H1 (cell line): ENCODE measurements at regions not wholly inside any gene's neighbourhood (a gene's known extent, or its start where the extent isn't known, plus 50 kb on each side); places are given as distances from the start of the nearest gene placed in this dataset.

Source experiments
- EP300 ChIP-seq, 2 experiments: IDR thresholded peaks; 1 replicate in 1 of 2; 2 replicates in 1 of 2; pipeline ENCODE4 v1.6.1; 2011 to 2012; ENCODE audit warnings: low read depth in 2 of 2, low read length in 2 of 2, mild to moderate bottlenecking in 2 of 2, borderline replicate concordance in 1 of 2, inconsistent platforms in 1 of 2, moderate library complexity in 1 of 2
- EZH2 ChIP-seq: fragments of 200-600 bp; sonication (generic); IDR thresholded peaks from 2 replicates; pipeline ENCODE4 v1.7.1; 2012; ENCODE audit warnings: low read depth, mild to moderate bottlenecking, moderate library complexity, low read length, inconsistent platforms; ENCODE audit not compliant: severe bottlenecking
- GABPA ChIP-seq: IDR thresholded peaks from 2 replicates; pipeline ENCODE4 v1.6.1; 2011; ENCODE audit warnings: mild to moderate bottlenecking, low read length, moderate library complexity, borderline replicate concordance; ENCODE audit not compliant: insufficient read depth
- HDAC6 ChIP-seq: IDR thresholded peaks from one replicate; pipeline ENCODE4 v1.7.1; 2012; ENCODE audit warnings: low read depth, mild to moderate bottlenecking, inconsistent platforms, low read length, moderate library complexity
- YY1 ChIP-seq: IDR thresholded peaks from 2 replicates; pipeline ENCODE4 v1.6.1; 2011; ENCODE audit warnings: low read depth, mild to moderate bottlenecking, low read length
- TF ChIP-seq, protein P1 (sequence below), 3 experiments: IDR thresholded peaks; 1 replicate in 2 of 3; 2 replicates in 1 of 3; pipeline versions ENCODE4 v1.5.1 to v1.6.1; 2011; ENCODE audit warnings: low read length in 3 of 3, mild to moderate bottlenecking in 3 of 3, inconsistent platforms in 2 of 3, low read depth in 1 of 3, moderate library complexity in 1 of 3; ENCODE audit not compliant: insufficient read depth in 1 of 3; ENCODE audit errors: control extremely low read depth in 1 of 3

DNA sequence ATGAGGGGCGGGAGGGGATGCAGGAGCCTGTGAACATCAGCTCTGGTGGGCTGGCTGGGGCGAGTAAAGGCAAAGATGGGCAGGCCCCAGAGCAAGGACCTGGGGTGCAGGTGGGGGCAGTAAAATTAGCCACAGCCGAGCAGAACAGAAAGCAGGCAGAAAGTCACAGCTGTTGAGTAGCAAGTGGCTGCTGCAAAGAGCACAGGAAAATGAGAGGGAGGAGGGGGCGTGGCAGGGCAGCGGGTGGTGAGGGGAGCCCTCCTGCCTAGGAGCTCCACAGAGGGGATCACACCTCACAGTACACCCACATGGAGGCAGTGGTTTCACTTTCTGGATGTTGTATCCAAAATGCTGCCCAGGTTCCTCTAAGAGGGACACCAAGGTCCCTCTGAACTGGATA, 79.6 kb downstream of the LBH start:
- TF ChIP-seq EP300 (IDR thresholded peaks at IDR 0.05; ENCODE audit: borderline replicate concordance in 1 of 2, low read depth in 2 of 2, low read length in 2 of 2) (no peak), EZH2 (no peak), HDAC6 (no peak), GABPA (no peak), YY1 (no peak)
- TF ChIP-seq, protein P1, sequence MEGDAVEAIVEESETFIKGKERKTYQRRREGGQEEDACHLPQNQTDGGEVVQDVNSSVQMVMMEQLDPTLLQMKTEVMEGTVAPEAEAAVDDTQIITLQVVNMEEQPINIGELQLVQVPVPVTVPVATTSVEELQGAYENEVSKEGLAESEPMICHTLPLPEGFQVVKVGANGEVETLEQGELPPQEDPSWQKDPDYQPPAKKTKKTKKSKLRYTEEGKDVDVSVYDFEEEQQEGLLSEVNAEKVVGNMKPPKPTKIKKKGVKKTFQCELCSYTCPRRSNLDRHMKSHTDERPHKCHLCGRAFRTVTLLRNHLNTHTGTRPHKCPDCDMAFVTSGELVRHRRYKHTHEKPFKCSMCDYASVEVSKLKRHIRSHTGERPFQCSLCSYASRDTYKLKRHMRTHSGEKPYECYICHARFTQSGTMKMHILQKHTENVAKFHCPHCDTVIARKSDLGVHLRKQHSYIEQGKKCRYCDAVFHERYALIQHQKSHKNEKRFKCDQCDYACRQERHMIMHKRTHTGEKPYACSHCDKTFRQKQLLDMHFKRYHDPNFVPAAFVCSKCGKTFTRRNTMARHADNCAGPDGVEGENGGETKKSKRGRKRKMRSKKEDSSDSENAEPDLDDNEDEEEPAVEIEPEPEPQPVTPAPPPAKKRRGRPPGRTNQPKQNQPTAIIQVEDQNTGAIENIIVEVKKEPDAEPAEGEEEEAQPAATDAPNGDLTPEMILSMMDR (IDR thresholded peaks at IDR 0.05; ENCODE audit: control extremely low read depth in 1 of 3, insufficient read depth in 1 of 3, low read depth in 1 of 3, low read length in 3 of 3) = no peak
